Astrocyte (in vitro differentiated cells and primary cell): ENCODE measurements at regions not wholly inside any gene's neighbourhood (a gene's known extent, or its start where the extent isn't known, plus 50 kb on each side); places are given as distances from the start of the nearest gene placed in this dataset.

Experiments used
- DNase-seq: peaks from one replicate; pipeline ENCODE4 v3.0.0-alpha.2; 2010; ENCODE audit warnings: low read depth
- FAIRE-seq: peaks from 2 replicates; lab custom pipeline; 2011; peaks lifted over from hg19 to GRCh38; lab: Jason Lieb, UNC
- H2AFZ ChIP-seq: 2 replicates; pipeline ENCODE4 v1.6.0; 2012; ENCODE audit warnings: low read depth, low read length, inconsistent platforms
- H3K27ac ChIP-seq: 2 replicates; pipeline ENCODE4 v1.5.1; 2011; ENCODE audit warnings: low read depth, low read length, inconsistent platforms
- H3K27me3 ChIP-seq: 2 replicates; pipeline ENCODE4 v1.6.0; 2011; ENCODE audit warnings: low read length, inconsistent platforms; ENCODE audit not compliant: insufficient read depth
- H3K36me3 ChIP-seq: 2 replicates; pipeline ENCODE4 v1.5.1; 2011; ENCODE audit warnings: low read length, inconsistent platforms; ENCODE audit not compliant: insufficient read depth
- H3K4me1 ChIP-seq: 2 replicates; pipeline ENCODE4 v1.5.1; 2011; ENCODE audit warnings: low read length, inconsistent platforms; ENCODE audit not compliant: insufficient read depth
- H3K4me2 ChIP-seq: 2 replicates; pipeline ENCODE4 v1.6.0; 2012; ENCODE audit warnings: low read length, inconsistent platforms
- H3K4me3 ChIP-seq: 2 replicates; pipeline ENCODE4 v1.5.1; 2011; ENCODE audit warnings: low read depth, mild to moderate bottlenecking, low read length, inconsistent platforms; ENCODE audit not compliant: insufficient read depth
- H3K79me2 ChIP-seq: 2 replicates; pipeline ENCODE4 v1.6.0; 2012; ENCODE audit warnings: mild to moderate bottlenecking, low read length, inconsistent platforms; ENCODE audit not compliant: insufficient read depth
- H3K9ac ChIP-seq: 2 replicates; pipeline ENCODE4 v1.6.0; 2012; ENCODE audit warnings: mild to moderate bottlenecking, low read length, inconsistent platforms
- H3K9me3 ChIP-seq: 2 replicates; pipeline ENCODE4 v1.5.1; 2012; ENCODE audit warnings: low read depth, mild to moderate bottlenecking, low read length, inconsistent platforms; ENCODE audit not compliant: insufficient read depth
- H4K20me1 ChIP-seq: 2 replicates; pipeline ENCODE4 v1.6.0; 2012; ENCODE audit warnings: low read length, inconsistent platforms; ENCODE audit not compliant: insufficient read depth
- H3K27ac Mint-ChIP-seq: one replicate; pipeline ENCODE4 v1.8.0; 2021; ENCODE audit warnings: mild to moderate bottlenecking, mixed read lengths; ENCODE audit not compliant: unreplicated experiment
- H3K27me3 Mint-ChIP-seq: one replicate; pipeline ENCODE4 v1.8.0; 2021; ENCODE audit warnings: low read depth, mixed read lengths; ENCODE audit not compliant: unreplicated experiment
- H3K36me3 Mint-ChIP-seq: one replicate; pipeline ENCODE4 v1.8.0; 2021; ENCODE audit warnings: low read depth, mixed read lengths; ENCODE audit not compliant: unreplicated experiment
- H3K4me1 Mint-ChIP-seq: one replicate; pipeline ENCODE4 v1.8.0; 2021; ENCODE audit warnings: low read depth, mixed read lengths; ENCODE audit not compliant: unreplicated experiment
- H3K4me3 Mint-ChIP-seq: one replicate; pipeline ENCODE4 v1.8.0; 2021; ENCODE audit warnings: mild to moderate bottlenecking, moderate library complexity, mixed read lengths; ENCODE audit not compliant: unreplicated experiment
- H3K9me3 Mint-ChIP-seq: one replicate; pipeline ENCODE4 v1.8.0; 2021; ENCODE audit warnings: mild to moderate bottlenecking, mixed read lengths; ENCODE audit not compliant: unreplicated experiment
- EZH2 ChIP-seq: IDR thresholded peaks from 2 replicates; pipeline ENCODE4 v1.6.1; 2012; ENCODE audit warnings: mild to moderate bottlenecking, low read length, inconsistent platforms; ENCODE audit not compliant: insufficient read depth
- TF ChIP-seq, protein P1 (sequence below): IDR thresholded peaks from 2 replicates; pipeline ENCODE4 v1.5.1; 2011; ENCODE audit warnings: low read depth, mild to moderate bottlenecking, inconsistent platforms, low read length, moderate library complexity; ENCODE audit not compliant: insufficient read depth

DNA sequence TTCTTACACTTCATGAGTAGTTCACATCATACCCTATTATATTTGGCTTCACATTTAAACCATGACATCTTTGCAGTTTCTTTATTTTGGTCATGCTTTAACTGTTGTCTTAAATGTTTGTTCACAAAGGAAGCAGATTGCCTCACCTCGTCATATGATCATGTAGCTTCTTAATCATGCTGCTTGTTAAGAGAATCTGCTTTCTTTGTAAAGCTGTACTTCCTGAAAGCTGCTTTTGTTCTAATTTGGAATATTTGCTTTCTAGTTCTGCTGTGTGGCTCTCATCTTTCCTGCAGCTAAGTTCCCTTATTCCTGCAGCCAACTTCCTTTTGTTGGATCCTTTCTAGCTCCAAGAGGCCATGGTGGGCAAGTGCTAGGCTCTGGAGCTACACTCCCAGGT, 62.9 kb upstream of the SIM2 start:
- Histone ChIP-seq H3K27me3 (peaks cover 3% of the 10 kb centered on the region), H3K27ac (no peak overlapping the region), H3K4me2 (no peak overlapping the region), H3K36me3 (no peaks in the 10 kb centered on the region), H3K4me1 (peaks cover 5% of the 10 kb centered on the region), H3K9ac (no peak overlapping the region), H3K9me3 (no peaks in the 10 kb centered on the region), H3K79me2 (no peaks in the 10 kb centered on the region), H4K20me1 (no peaks in the 10 kb centered on the region), H2AFZ (no peak overlapping the region), H3K4me3 (no peak overlapping the region)
- Mint-ChIP-seq H3K9me3 (peaks cover 6% of the 10 kb centered on the region), H3K27ac (no peak overlapping the region), H3K27me3 (peaks cover 19% of the 10 kb centered on the region), H3K36me3 (peaks cover 3% of the 10 kb centered on the region), H3K4me3 (no peak overlapping the region), H3K4me1 (peaks cover 1% of the 10 kb centered on the region)
- FAIRE-seq, result no peak
- TF ChIP-seq EZH2, result no peak
- TF ChIP-seq, protein P1, sequence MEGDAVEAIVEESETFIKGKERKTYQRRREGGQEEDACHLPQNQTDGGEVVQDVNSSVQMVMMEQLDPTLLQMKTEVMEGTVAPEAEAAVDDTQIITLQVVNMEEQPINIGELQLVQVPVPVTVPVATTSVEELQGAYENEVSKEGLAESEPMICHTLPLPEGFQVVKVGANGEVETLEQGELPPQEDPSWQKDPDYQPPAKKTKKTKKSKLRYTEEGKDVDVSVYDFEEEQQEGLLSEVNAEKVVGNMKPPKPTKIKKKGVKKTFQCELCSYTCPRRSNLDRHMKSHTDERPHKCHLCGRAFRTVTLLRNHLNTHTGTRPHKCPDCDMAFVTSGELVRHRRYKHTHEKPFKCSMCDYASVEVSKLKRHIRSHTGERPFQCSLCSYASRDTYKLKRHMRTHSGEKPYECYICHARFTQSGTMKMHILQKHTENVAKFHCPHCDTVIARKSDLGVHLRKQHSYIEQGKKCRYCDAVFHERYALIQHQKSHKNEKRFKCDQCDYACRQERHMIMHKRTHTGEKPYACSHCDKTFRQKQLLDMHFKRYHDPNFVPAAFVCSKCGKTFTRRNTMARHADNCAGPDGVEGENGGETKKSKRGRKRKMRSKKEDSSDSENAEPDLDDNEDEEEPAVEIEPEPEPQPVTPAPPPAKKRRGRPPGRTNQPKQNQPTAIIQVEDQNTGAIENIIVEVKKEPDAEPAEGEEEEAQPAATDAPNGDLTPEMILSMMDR, result no peak
- DNase-seq, result no peak

DNA sequence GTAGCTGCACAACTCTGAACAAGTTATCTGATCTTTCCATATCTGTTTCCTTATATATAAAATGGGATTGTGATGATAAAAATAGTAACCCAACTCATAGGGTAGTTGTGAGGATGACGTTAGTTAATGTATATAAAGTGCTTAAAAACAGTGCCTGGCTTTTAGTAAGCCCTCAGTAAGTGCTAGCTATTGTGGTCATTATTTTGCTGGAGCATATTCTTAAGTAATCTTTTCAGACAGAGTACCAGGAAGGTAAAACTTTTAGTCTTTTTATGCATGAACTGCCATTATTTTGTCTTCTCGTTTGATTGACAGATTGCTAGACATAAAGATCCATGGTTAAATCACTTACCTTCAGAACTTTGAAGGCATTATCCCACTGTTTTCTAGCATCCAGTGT, 62.5 kb upstream of the SIM2 start:
- Mint-ChIP-seq H3K36me3 (peaks cover 3% of the 10 kb centered on the region), H3K4me3 (no peak overlapping the region), H3K27me3 (peaks cover 21% of the 10 kb centered on the region), H3K4me1 (peaks cover 1% of the 10 kb centered on the region), H3K27ac (no peak overlapping the region), H3K9me3 (peaks cover 6% of the 10 kb centered on the region)
- no peak for TF ChIP-seq EZH2
- TF ChIP-seq, protein P1, result no peak
- H3K9me3 ChIP-seq, result no peaks in the 10 kb centered on the region
- H3K27me3 ChIP-seq, result peaks cover 3% of the 10 kb centered on the region
- FAIRE-seq, result no peak
- no peak overlapping the region for H3K4me2 ChIP-seq
- H3K9ac ChIP-seq, result no peak overlapping the region
- H3K4me3 ChIP-seq, result no peak overlapping the region
- DNase-seq, result no peak
- no peaks in the 10 kb centered on the region for H3K79me2 ChIP-seq
- no peaks in the 10 kb centered on the region for H4K20me1 ChIP-seq
- H2AFZ ChIP-seq, result no peak overlapping the region
- H3K27ac ChIP-seq, result no peak overlapping the region
- H3K36me3 ChIP-seq, result no peaks in the 10 kb centered on the region
- H3K4me1 ChIP-seq, result peaks cover 5% of the 10 kb centered on the region

DNA sequence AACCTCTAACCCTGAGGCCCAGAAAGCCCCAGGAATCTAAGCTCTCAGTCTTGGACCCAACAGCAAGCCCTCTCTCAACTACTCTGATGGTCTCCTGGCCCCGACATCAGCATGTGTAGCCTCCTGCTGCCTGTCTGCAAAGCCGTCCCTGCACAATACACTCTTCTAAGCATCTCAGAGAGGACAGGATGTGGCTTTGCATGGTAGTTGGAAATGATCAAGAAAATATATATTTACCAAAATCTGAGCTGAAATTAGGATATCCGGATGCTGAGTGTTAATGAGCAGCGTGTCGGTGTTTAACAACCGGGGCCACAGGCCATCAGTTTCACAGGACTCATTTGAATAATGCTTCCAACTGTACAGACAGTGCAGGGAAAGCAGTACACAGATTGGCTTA, 59.1 kb upstream of the SIM2 start:
- Mint-ChIP-seq H3K4me1 (peaks cover 1% of the 10 kb centered on the region), H3K4me3 (no peak overlapping the region), H3K27me3 (peaks cover 15% of the 10 kb centered on the region), H3K9me3 (peaks cover 3% of the 10 kb centered on the region), H3K36me3 (peaks cover 3% of the 10 kb centered on the region), H3K27ac (no peak overlapping the region)
- no peak overlapping the region for H3K27ac ChIP-seq
- no peaks in the 10 kb centered on the region for H3K36me3 ChIP-seq
- no peaks in the 10 kb centered on the region for H3K9me3 ChIP-seq
- H3K4me3 ChIP-seq, result no peak overlapping the region
- no peak for TF ChIP-seq EZH2
- TF ChIP-seq, protein P1, result no peak
- peak overlapping the region; percentile 28 for H3K4me2 ChIP-seq
- FAIRE-seq, result no peak
- H4K20me1 ChIP-seq, result no peaks in the 10 kb centered on the region
- no peak overlapping the region for H3K9ac ChIP-seq
- no peaks in the 10 kb centered on the region for H3K27me3 ChIP-seq
- DNase-seq, result no peak
- H2AFZ ChIP-seq, result no peak overlapping the region
- H3K4me1 ChIP-seq, result peaks cover 5% of the 10 kb centered on the region
- H3K79me2 ChIP-seq, result no peaks in the 10 kb centered on the region
